IPS DF 4.7 (cell line): ENCODE measurements at regions not wholly inside any gene's neighbourhood (a gene's known extent, or its start where the extent isn't known, plus 50 kb on each side); places are given as distances from the start of the nearest gene placed in this dataset.

Experiments used
- DNase-seq: peaks from one replicate; pipeline ENCODE4 v3.0.0-alpha.2; 2013; ENCODE audit warnings: low spot score; ENCODE audit errors: extremely low read depth

GRCh38 chr3:163838769-163839168, 1239.5 kb downstream of the SI start:
- no peak for DNase-seq

DNA sequence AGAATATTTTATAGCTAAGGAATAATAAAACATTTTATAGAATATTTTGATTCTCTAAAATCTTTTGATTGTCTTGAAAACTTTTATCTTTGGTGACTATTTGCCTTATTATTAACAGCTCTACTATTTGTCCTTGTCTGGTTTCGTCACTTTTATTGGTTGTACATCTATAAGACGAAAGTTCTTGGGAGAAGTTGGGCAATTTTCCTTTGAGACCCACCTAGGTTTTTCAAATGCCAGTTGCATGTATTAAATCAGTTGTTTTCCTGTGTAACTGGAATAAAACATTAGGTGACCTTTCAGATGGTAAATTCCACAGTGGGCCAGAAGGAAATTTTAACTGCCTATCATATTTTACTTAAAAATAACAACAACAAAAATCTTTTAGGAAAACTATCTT, 1245.7 kb downstream of the SI start:
- DNase-seq, result no peak

- no peak for DNase-seq
These were observed 1256.5 kb downstream of the SI start for GRCh38 chr3:163821841-163822240.

- DNase-seq, result no peak
These were observed 1261.3 kb downstream of the SI start for GRCh38 chr3:163817015-163817414.

- DNase-seq, result no peak
These were observed 1264.4 kb downstream of the SI start for GRCh38 chr3:163813935-163814334.

- no peak for DNase-seq
These were observed 1266.3 kb downstream of the SI start for GRCh38 chr3:163812006-163812405.

GRCh38 chr3:163809540-163809993, 1268.7 kb downstream of the SI start:
- DNase-seq, result no peak

GRCh38 chr3:163786416-163786815, 1291.9 kb downstream of the SI start:
- no peak for DNase-seq

DNA sequence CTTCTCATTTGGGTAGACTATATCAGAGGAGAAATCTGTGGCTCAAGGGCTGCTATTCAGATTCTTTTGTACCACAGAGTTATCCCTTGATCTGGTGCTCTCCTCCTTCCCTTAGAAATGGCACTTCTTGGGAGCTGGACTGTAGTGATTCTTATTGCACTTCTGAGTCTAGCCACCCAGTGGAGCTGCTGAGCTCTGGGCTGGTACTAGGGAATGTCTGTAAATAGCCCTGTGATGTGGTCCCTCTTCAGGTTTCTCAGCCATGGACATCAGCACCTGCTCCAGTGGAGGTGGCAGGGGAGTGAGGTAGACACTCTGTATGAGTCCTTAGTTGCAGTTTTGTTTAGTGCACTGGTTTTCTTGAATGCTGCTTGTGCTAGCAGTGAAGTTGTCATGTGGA, 1292.6 kb downstream of the SI start:
- DNase-seq, result peak; percentile 60

DNA sequence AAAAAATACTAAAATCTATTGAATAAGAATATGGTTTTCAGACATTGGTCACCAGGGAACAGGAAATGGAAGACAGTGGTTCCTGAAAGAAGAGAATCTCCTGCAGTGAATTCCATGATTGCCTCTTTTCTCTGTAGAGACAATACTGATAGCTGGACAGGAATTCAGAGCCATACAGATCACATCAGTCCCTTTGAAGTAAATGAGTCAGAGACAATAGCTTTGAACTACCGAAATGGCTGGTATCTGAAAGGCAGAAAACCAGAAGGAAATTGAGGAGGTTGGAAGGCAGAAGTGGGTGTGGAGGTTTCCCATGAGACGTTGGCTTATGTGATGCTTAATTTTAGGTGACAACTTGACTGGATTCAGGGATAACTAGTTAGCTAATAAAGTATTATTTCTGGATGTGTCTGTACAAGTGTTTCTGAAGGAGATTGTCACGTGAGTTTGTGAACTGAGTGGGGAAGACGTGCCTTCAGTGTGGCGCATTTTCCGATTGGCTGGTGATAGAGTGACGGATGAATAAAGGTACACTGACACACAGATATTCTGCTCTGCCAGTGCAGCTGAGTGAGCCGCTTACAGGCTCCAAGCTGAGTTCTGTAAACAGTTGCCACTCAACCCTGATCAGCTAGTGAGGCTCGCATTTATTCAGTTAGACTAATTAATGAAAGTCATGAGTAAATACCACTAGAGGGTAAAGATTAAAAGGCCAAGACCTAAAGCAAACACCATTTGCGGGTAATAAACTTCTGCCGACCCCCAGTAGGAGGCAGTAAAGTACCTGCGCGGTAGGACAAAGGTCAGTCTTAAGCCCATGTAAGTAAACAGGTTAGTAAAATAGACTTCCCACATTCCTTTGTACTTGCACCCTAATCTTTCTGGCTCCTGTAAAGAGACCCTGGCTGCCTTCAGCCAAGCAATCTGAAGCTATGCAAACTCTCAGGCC, 1298.6 kb downstream of the SI start:
- DNase-seq, result no peak

DNA sequence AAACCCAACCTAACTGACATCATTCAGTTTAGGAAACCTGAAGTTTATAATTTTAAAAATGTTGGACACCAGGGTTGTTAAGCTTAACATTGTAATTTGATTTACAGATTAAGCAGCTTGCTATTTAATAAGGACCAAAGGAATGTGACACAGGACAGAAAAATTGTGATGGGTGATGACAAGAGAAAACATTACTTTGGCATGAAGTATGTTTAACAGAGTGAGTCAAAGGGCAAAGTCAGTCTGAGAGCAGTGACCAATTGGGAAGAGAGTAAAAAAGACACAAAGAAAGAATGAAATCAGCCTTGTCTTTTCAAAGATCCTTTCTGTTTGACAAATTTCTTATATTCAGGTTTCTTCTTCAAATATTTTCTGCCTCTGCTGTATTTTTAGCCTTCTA, 1301.6 kb downstream of the SI start:
- DNase-seq, result no peak

DNA sequence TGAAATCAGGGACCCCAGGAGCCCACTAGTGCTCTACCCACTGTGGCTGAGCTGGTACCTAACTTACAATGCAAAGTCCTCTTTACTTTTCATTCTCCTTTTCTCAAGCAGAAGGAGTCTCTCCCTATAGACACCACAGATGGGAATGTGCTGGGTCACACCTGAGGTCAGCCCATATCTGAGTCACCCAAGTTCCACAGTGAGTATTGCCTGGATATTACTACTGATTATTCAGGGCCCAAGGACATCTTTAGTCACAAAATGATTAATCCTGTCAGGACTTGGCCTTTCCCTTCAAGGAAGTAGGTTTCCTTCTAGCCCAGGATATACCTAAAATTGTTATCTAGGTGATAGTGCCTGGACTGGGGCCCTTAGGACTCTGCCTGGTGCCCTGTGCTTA, 1305.2 kb downstream of the SI start:
- no peak for DNase-seq

- DNase-seq, result no peak
These were observed 1310.2 kb downstream of the SI start for GRCh38 chr3:163768048-163768447.

DNA sequence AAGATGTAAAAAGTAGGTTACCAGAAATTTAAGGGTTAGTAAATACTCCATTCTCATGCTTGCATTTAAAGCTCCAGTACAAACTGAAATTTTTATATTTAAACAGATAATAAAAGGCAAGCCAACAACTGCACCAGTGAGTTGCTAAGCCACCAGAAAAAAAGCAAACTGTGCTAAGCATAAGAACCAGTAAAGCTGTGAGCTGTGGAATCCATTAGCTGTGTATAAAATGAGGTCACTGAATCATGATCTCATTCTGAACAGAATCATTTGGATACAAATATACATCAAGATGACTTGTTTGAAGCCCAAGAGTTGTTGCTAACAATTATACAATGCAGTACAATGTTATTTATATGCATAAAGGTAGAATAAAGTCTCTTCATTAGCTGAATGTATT, 1312.2 kb downstream of the SI start:
- DNase-seq, result no peak

- no peak for DNase-seq
These were observed 1325.3 kb downstream of the SI start for GRCh38 chr3:163753033-163753432.

GRCh38 chr3:163745204-163745603, 1333.1 kb downstream of the SI start:
- no peak for DNase-seq

DNA sequence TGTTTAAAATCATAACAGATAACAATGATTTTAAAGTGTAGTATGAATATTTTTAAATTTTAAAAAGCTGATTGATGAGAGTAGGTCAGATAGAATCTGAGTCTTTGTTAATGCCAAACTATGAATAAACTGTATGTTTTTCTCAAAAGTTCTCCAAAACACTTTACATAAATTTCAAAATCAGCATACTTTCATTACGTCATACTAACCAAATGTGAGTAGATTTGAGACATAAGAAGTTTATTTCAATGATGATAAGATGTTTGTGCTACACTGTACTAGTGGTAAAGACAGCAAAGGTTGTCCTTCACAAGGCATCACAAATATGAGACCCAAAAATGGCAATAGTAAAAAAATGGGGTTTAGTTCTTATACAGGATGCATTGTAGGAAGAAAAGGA, 1342.9 kb downstream of the SI start:
- no peak for DNase-seq

DNA sequence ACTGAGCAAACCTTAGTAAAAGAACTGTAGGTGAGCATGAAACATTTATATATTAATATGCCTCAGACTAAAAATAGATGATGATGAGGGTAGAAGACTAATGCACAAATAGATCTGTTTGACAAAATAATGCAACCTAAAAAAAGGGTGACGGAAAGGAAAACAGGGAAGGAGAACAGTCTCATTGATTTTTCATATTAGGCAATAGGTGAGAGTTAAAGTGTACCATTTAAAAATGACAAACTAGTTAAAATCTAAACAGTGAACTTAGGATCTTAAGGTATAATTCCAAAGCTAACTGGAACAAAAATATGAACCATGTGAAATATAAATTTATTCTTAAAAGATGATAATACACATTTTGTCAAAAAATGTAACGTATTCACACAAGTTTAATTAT, 1347.6 kb downstream of the SI start:
- DNase-seq, result no peak

- no peak for DNase-seq
These were observed 1352.2 kb downstream of the SI start for GRCh38 chr3:163726125-163726524.

DNA sequence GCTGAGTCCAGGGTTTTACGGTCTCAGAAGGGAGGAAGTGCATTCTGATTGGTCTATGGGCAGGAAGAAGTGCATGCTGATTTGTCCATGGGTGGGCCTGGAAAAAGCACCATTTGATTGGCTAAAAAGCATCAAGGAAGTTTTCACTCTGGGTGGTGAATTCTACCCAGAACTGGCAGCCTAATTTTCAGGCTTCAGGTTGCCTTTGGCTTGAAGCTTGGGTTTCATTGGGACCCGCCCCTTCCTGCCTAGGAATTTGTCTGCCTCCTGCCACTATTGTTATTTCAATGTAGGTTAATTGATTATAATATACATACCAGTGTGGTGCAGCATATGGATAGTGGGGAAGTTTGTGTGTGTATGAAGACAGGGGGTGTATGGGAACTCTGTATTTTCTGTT, 1355.9 kb downstream of the SI start:
- DNase-seq, result peak; percentile 62

- DNase-seq, result no peak
These were observed 1356.7 kb downstream of the SI start for GRCh38 chr3:163721596-163721995.

GRCh38 chr3:163717377-163717776, 1360.9 kb downstream of the SI start:
- no peak for DNase-seq

DNA sequence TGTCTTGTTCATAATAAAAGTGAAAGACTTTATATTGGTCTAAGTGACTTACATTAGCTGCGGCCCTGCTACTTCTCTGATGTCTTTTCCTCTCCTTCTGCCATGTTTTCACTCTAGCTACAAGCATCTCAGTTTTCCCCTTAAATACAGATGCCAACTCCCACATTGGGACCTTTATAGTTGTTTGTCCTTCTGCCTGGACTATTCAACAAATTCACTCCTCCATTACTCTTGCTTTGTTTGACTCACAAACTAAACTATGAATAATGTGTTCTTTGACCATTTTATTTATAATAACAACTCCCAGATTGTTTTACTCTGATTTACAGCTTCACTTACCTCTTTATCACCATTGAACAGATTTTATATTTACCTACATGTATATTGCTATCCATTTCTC, 1369.9 kb downstream of the SI start:
- no peak for DNase-seq
